ENCODE measurements at regions not wholly inside any gene's neighbourhood (a gene's known extent, or its start where the extent isn't known, plus 50 kb on each side); places are given as distances from the start of the nearest gene placed in this dataset.

DNA sequence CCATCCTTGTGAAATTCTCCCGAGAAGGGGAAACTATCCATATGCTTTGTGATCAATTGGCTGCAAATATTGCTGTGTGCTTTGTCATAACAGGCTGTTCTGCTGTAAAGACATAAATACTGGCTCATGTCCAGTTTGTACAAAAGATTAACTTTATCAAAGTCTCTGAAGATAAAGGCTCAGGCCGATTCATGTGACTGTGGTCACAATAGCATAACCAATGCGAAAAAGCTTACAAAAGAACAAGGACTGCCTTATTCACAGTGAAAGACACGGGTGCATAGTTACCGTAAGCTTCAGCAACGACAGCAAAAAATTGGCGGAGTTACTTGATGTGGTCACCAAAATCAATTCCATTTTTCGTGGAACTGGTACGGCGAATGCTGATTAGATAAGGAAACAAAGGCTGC lies 173.6 kb upstream of the CHRM3 start:
- no peak for DNase-seq (ENCODE audit: low read depth)

DNA sequence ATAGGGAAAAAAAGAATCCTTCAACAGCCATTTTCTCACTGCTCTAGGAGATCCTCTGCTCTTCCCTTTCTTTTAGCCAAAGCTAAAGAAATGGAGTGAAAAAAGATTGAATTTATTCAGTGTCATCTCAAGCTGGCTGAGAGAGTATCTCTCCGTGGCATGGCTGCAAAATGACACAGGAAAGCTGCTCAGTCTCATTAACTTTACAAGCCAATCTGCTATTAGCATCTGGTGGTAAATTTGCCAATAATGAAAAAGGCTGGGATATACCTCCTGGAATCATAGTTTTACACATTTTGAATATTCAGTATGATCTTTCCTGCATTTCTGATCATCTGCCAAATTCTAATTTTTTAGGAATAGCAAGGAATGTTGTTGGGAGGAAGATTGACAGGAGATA lies 176.8 kb upstream of the CHRM3 start:
- no peak for DNase-seq (ENCODE audit: low read depth)

DNA sequence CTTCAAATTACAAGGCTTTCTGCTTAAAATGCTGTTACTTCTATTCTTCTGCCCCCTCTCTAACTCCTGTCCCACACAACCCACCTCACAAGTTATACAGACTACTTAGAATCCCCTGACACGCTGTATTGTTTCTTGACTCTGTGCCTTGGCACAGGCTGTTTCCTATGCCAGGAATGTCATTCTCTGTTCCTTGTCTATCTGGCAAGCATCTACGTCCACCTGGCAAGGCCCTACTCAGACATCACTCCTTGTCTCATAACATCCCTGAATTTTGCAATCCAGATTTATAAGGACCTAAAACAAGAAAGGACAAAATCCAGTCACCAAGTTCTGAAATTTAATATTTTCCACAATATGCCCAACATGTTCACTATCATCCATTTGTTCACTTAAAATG lies 182.0 kb upstream of the CHRM3 start:
- DNase-seq (ENCODE audit: low read depth) = no peak

DNA sequence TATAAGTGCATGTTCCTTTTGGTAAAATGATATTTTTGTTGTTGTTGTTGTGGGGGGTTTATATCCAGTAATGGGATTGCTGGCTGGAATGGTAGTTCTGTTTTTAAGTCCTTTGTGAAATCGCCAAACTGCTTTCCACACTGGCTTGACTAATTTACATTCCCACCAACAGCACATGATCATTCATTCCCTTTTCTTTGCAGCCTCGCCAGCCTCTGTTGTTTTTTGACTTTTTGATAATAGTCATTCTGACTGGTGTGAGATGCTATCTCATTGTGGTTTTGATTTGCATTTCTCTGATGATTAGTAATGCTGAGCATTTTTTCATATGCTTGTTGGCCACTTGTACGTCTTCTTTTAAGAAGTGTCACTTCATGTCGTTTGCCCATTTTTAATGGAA lies 188.5 kb upstream of the CHRM3 start:
- no peak for DNase-seq (ENCODE audit: low read depth)

DNA sequence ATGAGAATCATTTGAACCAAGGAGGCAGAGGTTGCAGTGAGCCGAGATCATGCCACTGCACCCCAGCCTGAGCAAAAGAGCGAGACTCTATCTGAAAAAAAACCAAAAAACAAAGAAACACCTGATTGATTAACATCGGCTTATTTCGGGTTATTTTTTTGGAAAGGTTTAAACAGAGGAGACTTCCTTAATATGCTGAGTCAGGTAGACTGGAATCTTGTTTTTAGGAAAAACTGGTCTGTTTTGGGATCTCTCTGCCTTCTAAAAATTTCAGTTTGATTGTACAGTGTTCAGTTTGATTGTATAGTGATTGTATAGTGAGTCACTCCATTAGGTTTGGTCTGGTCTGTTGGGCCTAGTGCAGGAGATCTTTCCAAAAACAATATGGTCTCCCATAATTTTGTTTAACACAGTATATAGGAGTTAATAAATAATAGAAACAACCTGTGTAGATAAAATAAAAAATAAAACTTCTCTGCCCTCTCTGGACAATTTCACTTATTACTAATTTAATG lies 196.3 kb upstream of the CHRM3 start:
- DNase-seq (ENCODE audit: low read depth) = no peak

DNA sequence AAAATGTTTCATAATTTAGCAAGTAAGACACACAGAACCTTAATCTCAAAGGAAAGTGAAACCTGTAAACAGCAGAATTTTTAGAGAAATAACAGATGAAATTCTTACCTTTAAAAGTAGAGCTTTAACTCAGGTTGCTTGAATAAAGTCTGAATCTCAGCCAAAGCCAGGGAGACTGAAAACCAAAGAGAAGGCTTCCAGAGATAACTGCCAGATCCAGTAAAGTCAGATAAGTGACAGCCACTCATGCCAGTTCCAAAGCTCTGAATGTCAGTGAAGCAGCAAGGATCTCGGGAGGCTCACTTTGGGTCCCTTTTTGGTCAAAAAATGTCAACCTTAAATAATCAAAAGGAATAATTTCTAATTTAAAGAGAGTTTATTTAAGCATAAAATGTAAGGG lies 199.9 kb upstream of the CHRM3 start:
- no peak for DNase-seq (ENCODE audit: low read depth)

DNA sequence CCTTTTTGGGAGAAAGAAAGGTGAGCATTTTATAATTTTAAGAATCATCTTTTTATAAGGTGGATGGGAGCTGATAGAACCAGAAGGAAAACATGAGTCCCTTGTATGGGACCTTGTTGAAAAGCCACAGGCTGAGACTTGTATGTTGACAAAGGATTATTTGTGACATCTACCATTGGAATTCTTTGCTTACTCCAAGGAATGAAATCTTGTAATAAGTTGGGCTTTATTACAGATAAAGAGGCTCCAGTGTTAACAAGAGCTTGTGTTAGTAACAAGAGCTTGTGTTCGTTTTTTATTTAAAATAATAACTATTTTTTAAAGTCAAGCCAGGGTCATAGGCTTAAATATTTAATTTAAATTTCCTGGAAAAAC lies 201.1 kb upstream of the CHRM3 start:
- DNase-seq (ENCODE audit: low read depth) = no peak

DNA sequence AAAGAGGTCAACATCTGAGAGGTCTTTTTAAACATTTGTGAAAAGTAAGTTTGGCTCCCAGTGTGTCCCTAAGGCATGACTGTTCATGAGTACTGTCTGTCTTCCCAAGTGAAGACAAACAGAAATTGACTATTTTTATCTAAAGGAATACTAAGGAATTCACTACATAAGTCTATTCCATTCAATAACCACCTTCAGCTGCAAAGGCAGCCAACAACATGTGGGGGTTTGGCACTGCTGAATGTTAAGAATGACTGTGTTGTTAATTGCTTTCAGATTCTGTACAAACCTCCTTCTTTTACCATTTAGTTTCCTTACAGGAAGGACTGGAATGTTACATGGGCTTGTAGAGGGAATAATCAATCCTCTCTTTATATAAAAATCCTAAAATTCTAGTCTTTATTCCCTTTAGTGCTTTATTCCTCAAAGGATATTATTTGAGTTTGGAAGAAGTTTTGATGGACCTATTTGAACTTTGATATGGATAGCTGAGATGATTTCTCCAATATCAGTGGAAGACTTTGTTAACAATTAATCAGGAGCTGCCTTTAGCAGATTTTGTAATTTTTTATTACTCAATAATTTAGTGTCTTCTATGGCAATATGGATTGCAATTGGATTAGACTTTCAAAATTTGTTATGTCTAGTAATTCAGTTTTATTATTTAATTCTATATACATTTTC lies 201.7 kb upstream of the CHRM3 start:
- DNase-seq (ENCODE audit: low read depth) = no peak

DNA sequence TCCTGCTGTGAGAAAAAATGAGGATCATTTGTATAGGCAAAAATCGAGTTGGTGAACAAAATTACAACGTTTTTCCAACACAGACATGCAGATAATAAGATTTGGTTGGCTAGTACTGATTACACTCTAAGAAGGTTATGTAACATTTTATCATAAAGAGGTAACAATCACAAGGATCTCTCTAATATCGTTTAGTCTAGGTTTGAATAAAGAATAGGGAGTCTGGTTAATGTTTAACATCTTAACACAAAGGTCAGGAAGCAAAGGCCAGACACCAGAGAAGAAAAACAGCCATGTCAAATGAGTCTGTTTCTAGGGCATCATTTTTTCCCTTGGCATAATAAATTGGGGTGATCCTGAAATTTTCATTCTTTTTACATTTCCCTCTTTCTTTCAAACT lies 207.4 kb upstream of the CHRM3 start:
- DNase-seq (ENCODE audit: low read depth) = no peak

DNA sequence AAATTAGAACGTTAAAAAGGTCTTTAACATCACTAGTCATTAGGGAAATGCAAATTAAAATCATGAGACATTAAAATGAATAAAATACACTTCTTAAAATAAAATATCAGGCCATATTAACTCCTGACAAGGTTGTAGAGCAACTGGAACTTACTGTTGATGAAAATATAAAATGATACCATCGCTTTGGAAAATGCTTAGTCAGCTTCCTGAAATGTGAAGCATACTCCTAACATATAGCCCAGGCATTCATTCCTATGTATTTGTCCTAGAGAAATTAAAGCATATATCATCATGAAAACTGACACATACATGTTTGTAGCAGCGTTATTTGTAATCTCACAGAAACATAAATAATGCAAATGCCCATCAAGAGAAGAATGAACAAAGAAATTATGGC lies 211.5 kb upstream of the CHRM3 start:
- no peak for DNase-seq (ENCODE audit: low read depth)

DNA sequence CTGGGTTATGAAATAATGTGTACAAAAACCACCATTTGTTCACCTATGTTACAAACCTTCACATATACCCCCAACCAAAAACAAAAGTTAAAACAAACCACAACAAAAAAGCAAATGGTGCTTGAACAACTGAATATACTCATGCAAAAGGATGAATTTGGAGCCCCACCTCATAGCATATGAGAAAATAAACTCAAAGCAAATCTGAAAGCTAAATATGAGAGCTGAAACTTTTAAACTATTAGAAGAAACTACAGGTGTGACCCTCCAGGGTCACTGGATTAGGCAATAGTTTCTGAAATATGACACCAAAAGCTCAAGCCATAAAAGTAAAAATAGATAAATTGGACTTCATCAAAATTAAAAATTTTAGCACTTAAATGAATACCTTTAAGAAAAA lies 215.5 kb upstream of the CHRM3 start:
- no peak for DNase-seq (ENCODE audit: low read depth)

DNA sequence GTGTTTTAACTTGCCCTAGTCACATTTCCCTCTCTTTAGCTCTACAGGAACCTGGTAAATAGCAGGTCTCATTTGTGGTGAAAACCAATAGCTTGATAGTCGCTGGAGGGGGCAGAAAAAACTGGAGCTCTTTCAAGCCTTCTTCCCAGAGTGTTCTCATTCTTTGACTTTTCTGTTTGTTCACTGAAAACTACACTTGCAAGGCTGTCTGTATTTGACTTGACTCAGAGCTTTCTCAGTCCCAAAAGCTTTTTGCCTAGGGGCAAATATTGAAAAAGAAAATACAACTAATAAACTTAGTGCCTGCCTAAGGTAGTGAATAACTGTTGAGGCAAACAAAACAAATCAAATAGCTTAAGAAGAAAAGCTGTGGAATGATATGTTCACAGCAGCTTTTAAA lies 217.1 kb upstream of the CHRM3 start:
- no peak for DNase-seq (ENCODE audit: low read depth)

DNA sequence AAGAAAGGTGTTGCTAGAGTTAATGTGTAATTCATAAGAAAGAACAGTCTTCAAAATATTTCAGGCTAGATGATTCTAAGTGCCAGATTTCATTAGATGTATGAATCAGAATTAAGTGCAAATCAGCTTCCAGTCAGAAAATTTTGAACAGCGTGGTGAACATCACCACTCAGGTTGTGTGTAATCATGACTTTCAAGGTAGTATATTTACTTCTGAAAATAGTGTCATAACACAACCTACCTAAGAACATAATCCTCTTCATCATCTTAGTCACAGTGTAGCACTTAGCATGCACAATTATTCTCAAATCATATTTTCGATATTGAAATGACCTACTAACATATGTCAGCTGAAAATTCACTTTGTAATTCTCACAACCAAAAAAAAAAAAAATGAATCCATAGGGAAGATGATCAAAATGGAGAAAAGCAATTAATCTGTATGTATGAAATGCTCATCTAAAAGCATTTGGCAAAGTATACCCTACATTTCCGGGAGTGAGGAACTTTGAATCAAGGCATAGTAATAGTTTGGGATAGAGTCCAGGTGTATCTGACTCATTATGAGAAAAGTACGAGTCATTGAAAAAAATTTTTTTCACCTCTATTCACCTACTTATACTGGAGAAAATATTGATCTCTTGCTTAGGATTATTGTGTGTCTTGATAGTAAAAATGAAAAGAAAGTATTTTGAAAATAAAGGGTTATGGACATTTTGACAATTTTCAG lies 221.8 kb upstream of the CHRM3 start:
- DNase-seq (ENCODE audit: low read depth) = no peak

DNA sequence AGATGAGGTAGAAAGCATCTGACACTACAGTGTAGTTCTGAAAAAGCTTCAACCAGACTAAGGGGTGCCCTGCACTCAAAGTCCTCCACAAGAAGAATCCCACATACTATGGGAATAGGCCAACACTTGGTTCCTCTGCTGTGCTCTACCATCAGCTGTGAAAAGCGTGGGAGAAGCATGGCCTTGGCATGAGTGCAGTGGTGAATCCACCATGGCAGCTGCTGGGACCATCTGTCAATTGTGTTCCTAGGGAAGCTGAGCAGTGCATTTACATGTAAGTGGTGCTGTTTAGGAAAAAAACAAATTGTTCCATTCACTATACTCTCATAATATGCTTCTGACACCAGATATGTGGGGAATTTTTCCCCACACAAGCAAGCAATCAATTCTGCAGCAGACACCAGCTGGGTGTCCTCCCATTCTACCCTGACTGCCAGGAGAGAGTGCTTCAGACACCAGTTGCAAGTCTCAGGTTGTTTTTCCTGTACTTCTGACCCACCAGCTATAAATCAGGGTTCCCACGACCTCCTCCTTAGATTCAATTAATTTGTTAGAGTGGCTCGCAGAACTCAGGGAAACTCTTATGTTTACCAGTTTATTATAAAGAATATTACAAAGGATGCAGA lies 230.8 kb upstream of the CHRM3 start:
- DNase-seq (ENCODE audit: low read depth) = no peak

DNA sequence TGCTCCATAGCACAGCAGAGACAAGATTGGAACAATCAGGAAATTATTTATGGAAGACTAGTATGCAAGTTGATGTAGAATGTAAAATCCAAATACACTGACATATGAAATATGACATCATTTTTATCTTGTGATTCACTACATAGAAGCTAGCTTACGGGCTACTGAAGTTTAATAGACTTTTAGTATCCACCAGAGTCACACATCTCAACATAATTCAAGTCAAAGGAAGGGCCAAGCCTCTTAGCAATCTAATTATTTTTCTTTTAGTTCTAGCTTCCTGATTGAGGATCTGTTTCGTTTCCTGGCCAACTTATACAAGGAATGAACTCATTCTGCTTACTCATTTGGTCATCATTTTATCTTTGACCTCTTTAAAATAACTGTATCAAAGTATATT lies 234.4 kb upstream of the CHRM3 start:
- no peak for DNase-seq (ENCODE audit: low read depth)

DNA sequence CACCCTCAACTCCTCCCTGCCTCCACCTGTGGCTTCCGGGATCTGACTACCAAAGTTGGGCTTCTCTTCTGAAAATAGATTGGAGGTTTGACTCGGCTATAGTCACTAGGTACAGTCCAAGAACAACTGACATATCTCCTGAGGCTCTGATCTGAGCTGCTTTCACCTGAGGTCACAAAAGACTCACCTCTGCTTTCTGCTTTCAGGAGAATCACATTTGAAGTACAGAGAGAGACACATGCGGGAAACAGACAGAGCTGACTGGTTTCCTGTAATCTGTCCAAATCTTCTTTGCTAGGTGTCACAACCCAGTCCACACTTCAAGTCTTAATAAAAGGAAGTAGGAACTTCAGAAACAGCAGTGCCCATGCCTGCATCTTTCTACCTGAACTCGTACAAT lies 245.4 kb upstream of the CHRM3 start:
- DNase-seq (ENCODE audit: low read depth) = no peak

DNA sequence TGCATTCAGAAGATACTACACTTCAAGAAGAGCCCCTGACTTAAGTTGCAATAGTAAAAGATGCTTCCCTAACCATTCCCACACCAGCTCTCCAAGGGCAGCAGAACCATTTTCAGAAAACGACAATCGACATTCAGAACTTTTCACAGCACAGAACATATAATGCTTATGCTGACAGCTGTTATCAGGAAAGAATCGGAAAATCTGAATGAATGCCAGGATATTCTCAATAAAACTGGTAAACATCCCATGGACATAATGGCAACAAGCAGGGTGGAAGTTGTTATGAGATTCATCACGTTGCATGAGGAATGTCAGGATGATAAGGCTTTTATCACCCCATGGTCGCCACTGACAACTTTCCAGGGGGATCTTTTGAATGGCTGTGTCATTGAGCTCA lies 246.6 kb upstream of the CHRM3 start:
- DNase-seq (ENCODE audit: low read depth) = no peak

DNA sequence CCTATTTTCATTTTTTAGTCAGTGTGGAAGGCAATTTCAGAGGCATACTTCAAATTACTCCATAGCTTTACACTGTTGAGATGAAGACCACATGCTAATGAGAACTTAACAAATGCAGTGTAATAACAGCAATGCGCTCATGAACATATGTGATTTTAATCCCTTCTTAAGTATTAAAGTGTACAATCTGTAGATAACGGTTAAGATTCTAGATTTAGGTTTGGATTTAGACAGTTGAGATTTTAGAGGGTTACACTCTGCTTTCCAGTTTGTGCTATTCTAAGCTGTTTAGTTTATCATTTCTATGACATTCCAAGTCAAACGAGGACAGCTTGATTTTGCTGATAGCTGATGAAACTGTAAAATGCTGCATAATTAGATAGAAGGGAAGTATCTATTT lies 257.8 kb upstream of the CHRM3 start:
- DNase-seq (ENCODE audit: low read depth) = no peak

DNA sequence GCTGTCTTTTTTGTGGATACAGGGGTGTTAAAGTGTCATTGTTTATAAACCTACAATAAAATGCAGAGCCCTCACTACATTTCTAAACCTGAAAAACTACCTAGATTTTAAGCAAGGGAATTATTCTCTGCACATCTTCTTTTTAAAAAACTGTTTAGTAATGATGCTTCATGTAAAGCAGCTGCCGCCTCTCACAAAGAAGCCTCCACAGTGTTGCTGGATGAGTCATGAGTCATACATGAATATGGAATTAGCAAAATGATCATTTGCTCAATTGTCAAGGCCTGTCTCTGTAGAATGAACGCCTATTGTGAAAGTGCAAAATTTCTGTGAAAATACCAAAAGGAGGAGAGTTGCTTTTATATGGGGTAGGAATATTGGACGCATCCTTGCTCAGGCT lies 259.5 kb upstream of the CHRM3 start:
- no peak for DNase-seq (ENCODE audit: low read depth)

DNA sequence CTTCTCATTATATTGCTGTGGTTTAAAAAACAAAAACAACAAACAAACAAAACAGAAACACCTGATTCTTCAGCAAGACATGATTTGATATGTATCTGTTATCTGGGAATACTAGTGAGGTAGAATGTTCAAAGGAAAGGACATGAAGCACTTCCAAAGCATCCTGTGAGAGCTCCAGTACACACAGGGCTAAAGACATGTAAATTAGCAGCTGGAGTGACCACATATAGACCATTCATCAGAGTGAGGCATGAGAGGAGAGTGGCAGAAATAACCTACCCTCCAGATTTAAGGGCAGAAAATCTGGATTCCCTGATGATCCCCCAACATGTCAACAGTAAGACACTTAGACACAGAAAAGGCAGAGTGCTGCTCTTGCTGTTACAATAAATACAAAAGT lies 260.5 kb upstream of the CHRM3 start:
- DNase-seq (ENCODE audit: low read depth) = no peak

DNA sequence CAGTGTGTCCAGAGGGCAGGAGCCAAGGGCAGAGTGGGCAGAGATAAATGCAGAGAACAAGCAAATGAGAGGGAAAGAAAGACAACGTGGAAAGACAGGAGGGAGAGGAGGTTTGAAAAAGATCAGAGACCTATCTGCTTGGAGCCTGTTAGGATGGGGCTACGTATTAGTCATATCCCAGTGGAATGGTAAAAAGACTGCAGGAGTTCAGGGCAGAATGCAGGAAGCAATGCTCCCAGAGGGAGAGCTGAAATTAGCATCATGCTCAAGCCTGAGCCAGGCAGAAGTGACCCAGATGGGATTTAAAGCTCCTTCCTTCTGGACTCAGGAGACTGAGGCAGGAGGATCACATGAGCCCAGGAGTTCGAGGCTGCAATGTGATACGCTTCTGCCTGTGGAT lies 261.3 kb upstream of the CHRM3 start:
- DNase-seq (ENCODE audit: low read depth) = no peak

DNA sequence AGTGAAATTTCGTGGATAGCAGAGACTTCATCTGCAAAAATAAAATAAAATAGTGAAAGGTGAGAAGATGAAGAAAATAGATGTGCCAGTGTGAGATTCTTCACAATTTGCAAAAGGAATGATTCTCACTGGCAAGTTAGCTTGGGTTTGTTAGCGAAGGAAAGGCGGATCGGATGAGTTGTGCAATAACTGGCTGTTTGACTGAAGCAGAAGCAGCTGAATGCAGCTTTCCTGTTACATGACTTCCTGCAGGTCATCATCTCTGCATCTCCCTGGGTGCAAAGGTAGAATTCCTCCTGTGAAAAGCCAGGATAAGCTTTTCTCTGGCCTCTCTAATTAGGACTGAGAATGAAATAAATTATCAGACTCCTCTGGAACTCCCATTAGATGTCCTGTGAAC lies 263.1 kb upstream of the CHRM3 start:
- DNase-seq (ENCODE audit: low read depth) = no peak

DNA sequence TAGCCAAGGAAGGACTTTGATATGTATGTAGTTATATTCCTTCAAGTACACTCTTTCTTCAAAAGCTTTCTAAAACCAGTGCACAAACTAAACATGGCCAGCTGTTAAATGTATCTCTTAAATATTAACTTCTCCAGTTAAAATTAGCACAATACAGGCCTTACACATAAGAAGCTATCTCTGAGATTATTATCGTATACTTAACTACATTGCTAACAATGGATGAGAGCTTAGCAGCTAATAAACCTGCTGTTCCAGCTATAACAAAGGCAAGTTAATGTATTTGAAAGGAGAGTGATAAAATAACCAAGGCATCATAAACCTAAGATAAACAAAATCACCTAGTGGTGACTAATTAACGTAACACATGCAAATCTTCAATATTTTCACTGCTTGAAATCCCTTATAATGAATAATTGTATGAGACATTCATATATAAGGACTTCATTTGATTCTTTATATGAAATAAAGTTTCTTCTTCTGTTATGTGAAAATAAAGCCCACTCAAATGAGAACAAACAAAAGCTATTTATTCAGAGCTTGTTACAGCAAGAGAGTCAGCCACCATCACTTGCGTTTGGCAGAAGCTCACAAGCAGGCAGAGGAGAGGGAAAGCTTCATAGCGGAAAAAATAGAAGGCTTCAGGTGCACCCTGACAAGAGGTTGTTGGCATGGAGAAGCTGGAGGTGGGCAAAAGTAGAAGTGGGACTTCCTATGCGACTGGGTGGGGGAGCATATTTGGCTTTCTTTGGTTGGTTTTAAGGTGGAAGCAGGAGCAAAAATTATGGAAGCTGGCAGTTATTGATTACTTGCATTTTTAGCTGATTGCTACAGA lies 274.1 kb upstream of the CHRM3 start:
- no peak for DNase-seq (ENCODE audit: low read depth)

Data from stimulated activated CD8-positive, alpha-beta memory T cell treated with anti-CD3 and anti-CD28 coated beads, Interleukin-7, amount 100 ng/mL, for 24 hours (primary cell).